ENCODE measurements at regions not wholly inside any gene's neighbourhood (a gene's known extent, or its start where the extent isn't known, plus 50 kb on each side); places are given as distances from the start of the nearest gene placed in this dataset.

DNA sequence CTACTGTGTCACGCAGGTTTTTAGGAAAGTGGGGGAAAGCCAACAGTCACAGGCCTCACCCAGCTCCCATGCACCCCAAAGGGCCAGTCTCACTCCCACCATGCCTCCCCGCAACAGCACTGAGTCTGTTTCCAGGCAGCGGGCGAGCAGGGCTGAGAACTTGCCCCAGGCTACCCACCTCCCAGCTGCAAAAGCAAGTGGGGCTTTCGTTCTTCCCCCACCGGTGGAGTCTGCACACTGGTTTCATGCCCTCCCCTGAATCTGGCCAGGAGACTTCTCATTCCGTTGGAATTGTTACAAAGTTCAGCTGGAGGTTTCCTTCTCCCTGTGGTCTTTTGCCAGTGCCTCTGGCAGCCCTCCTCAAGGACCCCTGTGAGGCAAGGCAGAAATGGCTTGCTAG, 53.6 kb upstream of the KCNJ15 start:
- DNase-seq, result no peak

- DNase-seq, result no peak
Observed at GRCh38 chr21:38205940-38206339, 50.9 kb upstream of the KCNJ15 start.

DNA sequence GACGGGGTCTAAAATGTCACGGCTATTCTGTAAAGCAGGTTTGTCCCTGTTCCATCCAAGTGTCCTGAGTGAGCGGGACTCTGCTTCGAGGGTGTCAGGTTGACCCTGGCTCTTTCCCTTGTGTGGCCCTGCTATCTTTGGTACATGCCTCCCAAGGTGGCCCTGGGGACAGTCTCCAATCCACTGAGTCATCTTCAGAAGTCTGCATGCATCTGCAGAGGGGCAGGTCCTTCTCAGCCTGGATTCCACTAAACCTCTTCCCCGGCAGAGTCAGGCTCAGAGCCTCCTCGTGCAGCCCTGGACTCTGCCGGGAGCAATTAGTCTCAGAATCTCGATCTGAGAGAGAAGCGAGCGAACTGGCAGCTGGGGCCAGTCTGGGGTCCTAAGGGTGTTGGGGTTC, 50.1 kb upstream of the KCNJ15 start:
- no peak for DNase-seq

Data from skin of body (tissue), 1 donor.